PC-3 (cell line): ENCODE measurements at regions not wholly inside any gene's neighbourhood (a gene's known extent, or its start where the extent isn't known, plus 50 kb on each side); places are given as distances from the start of the nearest gene placed in this dataset.

Experiments used
- EZH2 ChIP-seq: fragments of 300-600 bp; sonication (generic); IDR thresholded peaks from one replicate; pipeline ENCODE4 v1.6.1; 2017; ENCODE audit warnings: antibody characterized with exemption, mild to moderate bottlenecking, low read length; ENCODE audit not compliant: unreplicated experiment
- EZH2phosphoT487 ChIP-seq: fragments of 300-600 bp; sonication (generic); IDR thresholded peaks from 2 replicates; pipeline ENCODE4 v1.6.1; 2018; ENCODE audit warnings: mild to moderate bottlenecking, antibody characterized with exemption, low read length, borderline replicate concordance
- TF ChIP-seq, protein P1 (sequence below): fragments of 300-600 bp; sonication (generic); conservative IDR thresholded peaks from 2 replicates; pipeline ENCODE4 v1.5.1; 2017; ENCODE audit warnings: antibody characterized with exemption, low read depth, mild to moderate bottlenecking, low read length

DNA sequence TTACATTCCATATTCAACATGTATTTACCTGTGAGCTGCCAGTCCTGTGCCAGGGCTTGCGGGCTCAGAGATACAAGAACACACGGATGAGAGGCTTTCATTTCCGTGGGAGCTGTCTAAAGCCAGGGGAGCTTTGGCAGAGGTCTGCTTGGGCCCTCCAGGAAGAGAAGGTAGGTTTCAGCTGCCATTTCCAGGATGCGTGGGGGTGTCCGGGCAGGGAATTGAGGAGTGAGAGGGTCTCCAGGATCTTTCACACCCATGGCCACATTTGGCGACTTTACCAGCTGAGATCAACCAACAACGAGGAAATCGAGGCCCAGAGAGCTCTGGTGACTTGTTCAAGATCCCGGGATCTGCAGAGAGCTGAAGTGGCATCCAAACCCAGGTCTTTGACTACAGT, 119.6 kb downstream of the BUD13 start:
- no peak for TF ChIP-seq EZH2phosphoT487
- TF ChIP-seq, protein P1, sequence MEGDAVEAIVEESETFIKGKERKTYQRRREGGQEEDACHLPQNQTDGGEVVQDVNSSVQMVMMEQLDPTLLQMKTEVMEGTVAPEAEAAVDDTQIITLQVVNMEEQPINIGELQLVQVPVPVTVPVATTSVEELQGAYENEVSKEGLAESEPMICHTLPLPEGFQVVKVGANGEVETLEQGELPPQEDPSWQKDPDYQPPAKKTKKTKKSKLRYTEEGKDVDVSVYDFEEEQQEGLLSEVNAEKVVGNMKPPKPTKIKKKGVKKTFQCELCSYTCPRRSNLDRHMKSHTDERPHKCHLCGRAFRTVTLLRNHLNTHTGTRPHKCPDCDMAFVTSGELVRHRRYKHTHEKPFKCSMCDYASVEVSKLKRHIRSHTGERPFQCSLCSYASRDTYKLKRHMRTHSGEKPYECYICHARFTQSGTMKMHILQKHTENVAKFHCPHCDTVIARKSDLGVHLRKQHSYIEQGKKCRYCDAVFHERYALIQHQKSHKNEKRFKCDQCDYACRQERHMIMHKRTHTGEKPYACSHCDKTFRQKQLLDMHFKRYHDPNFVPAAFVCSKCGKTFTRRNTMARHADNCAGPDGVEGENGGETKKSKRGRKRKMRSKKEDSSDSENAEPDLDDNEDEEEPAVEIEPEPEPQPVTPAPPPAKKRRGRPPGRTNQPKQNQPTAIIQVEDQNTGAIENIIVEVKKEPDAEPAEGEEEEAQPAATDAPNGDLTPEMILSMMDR, result no peak
- no peak for TF ChIP-seq EZH2
